ENCODE measurements at regions not wholly inside any gene's neighbourhood (a gene's known extent, or its start where the extent isn't known, plus 50 kb on each side); places are given as distances from the start of the nearest gene placed in this dataset.

- CTCF ChIA-PET, result no interaction called here
- peaks cover 2% of the 10 kb centered on the region for H3K36me3 Mint-ChIP-seq
- H3K9me3 Mint-ChIP-seq, result peaks cover 3% of the 10 kb centered on the region
- H3K27ac Mint-ChIP-seq, result no peak overlapping the region
- no peak overlapping the region for H3K4me3 Mint-ChIP-seq
- H3K27me3 Mint-ChIP-seq, result no peaks in the 10 kb centered on the region
- peak; percentile 26 for DNase-seq
- peaks cover 44% of the 10 kb centered on the region for H3K4me1 Mint-ChIP-seq
Measured at GRCh38 chr3:101940521-101941317, 91.4 kb downstream of the NFKBIZ start.

- no peak overlapping the region for H3K4me3 Mint-ChIP-seq
- H3K27me3 Mint-ChIP-seq, result no peaks in the 10 kb centered on the region
- H3K36me3 Mint-ChIP-seq, result peaks cover 2% of the 10 kb centered on the region
- peaks cover 3% of the 10 kb centered on the region for H3K9me3 Mint-ChIP-seq
- H3K27ac Mint-ChIP-seq, result no peak overlapping the region
- peaks cover 43% of the 10 kb centered on the region for H3K4me1 Mint-ChIP-seq
- no peak for DNase-seq
- CTCF ChIA-PET, result no interaction called here
Measured at GRCh38 chr3:101941318-101942040, 92.2 kb downstream of the NFKBIZ start.

- no peak for DNase-seq
- H3K27ac Mint-ChIP-seq, result no peak overlapping the region
- H3K36me3 Mint-ChIP-seq, result no peaks in the 10 kb centered on the region
- H3K4me1 Mint-ChIP-seq, result peaks cover 34% of the 10 kb centered on the region
- H3K9me3 Mint-ChIP-seq, result peaks cover under 1% of the 10 kb centered on the region
- no peak overlapping the region for H3K4me3 Mint-ChIP-seq
- CTCF ChIA-PET, result no interaction called here
- H3K27me3 Mint-ChIP-seq, result no peaks in the 10 kb centered on the region
Measured at GRCh38 chr3:101942356-101942755, 93.0 kb downstream of the NFKBIZ start.

GRCh38 chr3:101943029-101943428 is 93.7 kb downstream of the NFKBIZ start:
- Mint-ChIP-seq H3K4me3 (no peak overlapping the region), H3K9me3 (peaks cover 1% of the 10 kb centered on the region), H3K27me3 (no peaks in the 10 kb centered on the region), H3K27ac (no peak overlapping the region), H3K36me3 (no peaks in the 10 kb centered on the region), H3K4me1 (peaks cover 33% of the 10 kb centered on the region)
- no peak for DNase-seq
- CTCF ChIA-PET, result no interaction called here

- Mint-ChIP-seq H3K27ac (no peak overlapping the region), H3K9me3 (peaks cover 1% of the 10 kb centered on the region), H3K36me3 (no peaks in the 10 kb centered on the region), H3K27me3 (no peaks in the 10 kb centered on the region), H3K4me1 (peaks cover 33% of the 10 kb centered on the region), H3K4me3 (no peak overlapping the region)
- CTCF ChIA-PET, result no interaction called here
- DNase-seq, result no peak
Measured at GRCh38 chr3:101944308-101944707, 95.0 kb downstream of the NFKBIZ start.

- Mint-ChIP-seq H3K36me3 (no peaks in the 10 kb centered on the region), H3K9me3 (peaks cover 1% of the 10 kb centered on the region), H3K27me3 (no peaks in the 10 kb centered on the region), H3K4me3 (no peak overlapping the region), H3K27ac (no peak overlapping the region), H3K4me1 (peaks cover 38% of the 10 kb centered on the region)
- no peak for DNase-seq
- CTCF ChIA-PET, result no interaction called here
Measured at GRCh38 chr3:101945980-101946379, 96.7 kb downstream of the NFKBIZ start.

- Mint-ChIP-seq H3K4me1 (peaks cover 31% of the 10 kb centered on the region), H3K36me3 (no peaks in the 10 kb centered on the region), H3K4me3 (no peak overlapping the region), H3K9me3 (peaks cover 1% of the 10 kb centered on the region), H3K27ac (no peak overlapping the region), H3K27me3 (no peaks in the 10 kb centered on the region)
- no peak for DNase-seq
- CTCF ChIA-PET, result no interaction called here
Measured at GRCh38 chr3:101946906-101947305, 97.6 kb downstream of the NFKBIZ start.

GRCh38 chr3:101950510-101950909 is 101.2 kb downstream of the NFKBIZ start:
- H3K27ac Mint-ChIP-seq, result no peak overlapping the region
- no peaks in the 10 kb centered on the region for H3K27me3 Mint-ChIP-seq
- no peak overlapping the region for H3K4me3 Mint-ChIP-seq

GRCh38 chr3:101950985-101951733 is 101.8 kb downstream of the NFKBIZ start:
- Mint-ChIP-seq H3K9me3 (peaks cover 1% of the 10 kb centered on the region), H3K27me3 (no peaks in the 10 kb centered on the region), H3K27ac (no peak overlapping the region), H3K4me1 (peaks cover 6% of the 10 kb centered on the region), H3K4me3 (no peak overlapping the region), H3K36me3 (no peaks in the 10 kb centered on the region)
- no peak for DNase-seq
- CTCF ChIA-PET, result interaction anchor here (1.4 to 1.6 kb wide), 2 partner anchors 102 to 274 kb away, joined by 3 to 4 read pairs; partner anchors contain the start of gene NFKBIZ

More at GRCh38 chr3:101950510-101950909, 101.2 kb downstream of the NFKBIZ start:
- CTCF ChIA-PET, result interaction anchor here (1.4 to 1.6 kb wide), 2 partner anchors 101 to 275 kb away, joined by 3 to 4 read pairs; partner anchors contain the start of gene NFKBIZ
- H3K4me1 Mint-ChIP-seq, result peaks cover 10% of the 10 kb centered on the region
- H3K36me3 Mint-ChIP-seq, result no peaks in the 10 kb centered on the region
- DNase-seq, result no peak
- peaks cover 1% of the 10 kb centered on the region for H3K9me3 Mint-ChIP-seq

- no peak overlapping the region for H3K27ac Mint-ChIP-seq
- peaks cover 5% of the 10 kb centered on the region for H3K4me1 Mint-ChIP-seq
- no peaks in the 10 kb centered on the region for H3K36me3 Mint-ChIP-seq
- no peaks in the 10 kb centered on the region for H3K9me3 Mint-ChIP-seq
- no peaks in the 10 kb centered on the region for H3K27me3 Mint-ChIP-seq
- CTCF ChIA-PET, result no interaction called here
- no peak for DNase-seq
- no peak overlapping the region for H3K4me3 Mint-ChIP-seq
Measured at GRCh38 chr3:101954361-101954760, 105.0 kb downstream of the NFKBIZ start.

GRCh38 chr3:101954936-101955335 is 105.6 kb downstream of the NFKBIZ start:
- no peaks in the 10 kb centered on the region for H3K36me3 Mint-ChIP-seq
- DNase-seq, result no peak
- no peaks in the 10 kb centered on the region for H3K27me3 Mint-ChIP-seq
- H3K4me1 Mint-ChIP-seq, result peaks cover 5% of the 10 kb centered on the region
- H3K4me3 Mint-ChIP-seq, result no peak overlapping the region
- CTCF ChIA-PET, result no interaction called here
- no peaks in the 10 kb centered on the region for H3K9me3 Mint-ChIP-seq
- H3K27ac Mint-ChIP-seq, result no peak overlapping the region

- no peaks in the 10 kb centered on the region for H3K27me3 Mint-ChIP-seq
- H3K36me3 Mint-ChIP-seq, result peaks cover 2% of the 10 kb centered on the region
- H3K27ac Mint-ChIP-seq, result no peak overlapping the region
- H3K4me3 Mint-ChIP-seq, result no peak overlapping the region
- peaks cover 4% of the 10 kb centered on the region for H3K9me3 Mint-ChIP-seq
- no peak for DNase-seq
- peaks cover 8% of the 10 kb centered on the region for H3K4me1 Mint-ChIP-seq
- CTCF ChIA-PET, result no interaction called here
Measured at GRCh38 chr3:101962055-101962454, 112.7 kb downstream of the NFKBIZ start.

GRCh38 chr3:101963902-101964362 is 114.6 kb downstream of the NFKBIZ start:
- Mint-ChIP-seq H3K9me3 (peaks cover 9% of the 10 kb centered on the region), H3K4me1 (peaks cover 8% of the 10 kb centered on the region), H3K27me3 (no peaks in the 10 kb centered on the region), H3K36me3 (peaks cover 6% of the 10 kb centered on the region), H3K27ac (no peak overlapping the region), H3K4me3 (no peak overlapping the region)
- DNase-seq, result no peak
- CTCF ChIA-PET, result interaction anchor here (0.7 to 1.0 kb wide), 3 partner anchors 21 to 261 kb away, joined by 3 read pairs; no protein-coding TSS in a partner anchor

- Mint-ChIP-seq H3K27ac (no peak overlapping the region), H3K36me3 (peaks cover 8% of the 10 kb centered on the region), H3K27me3 (no peaks in the 10 kb centered on the region), H3K4me3 (no peak overlapping the region), H3K4me1 (peaks cover 8% of the 10 kb centered on the region), H3K9me3 (peaks cover 12% of the 10 kb centered on the region)
- no peak for DNase-seq
- CTCF ChIA-PET, result interaction anchor here (1.0 kb wide), 1 partner anchor 27 kb away, joined by 3 read pairs; no protein-coding TSS in a partner anchor
Measured at GRCh38 chr3:101964861-101965260, 115.5 kb downstream of the NFKBIZ start.
